ENCODE measurements at regions not wholly inside any gene's neighbourhood (a gene's known extent, or its start where the extent isn't known, plus 50 kb on each side); places are given as distances from the start of the nearest gene placed in this dataset.
"Not testable (repeated sequence)": the region's sequence is repeated elsewhere in the genome, so short reads cannot be mapped to it uniquely, and the experiment has no call there.

DNA sequence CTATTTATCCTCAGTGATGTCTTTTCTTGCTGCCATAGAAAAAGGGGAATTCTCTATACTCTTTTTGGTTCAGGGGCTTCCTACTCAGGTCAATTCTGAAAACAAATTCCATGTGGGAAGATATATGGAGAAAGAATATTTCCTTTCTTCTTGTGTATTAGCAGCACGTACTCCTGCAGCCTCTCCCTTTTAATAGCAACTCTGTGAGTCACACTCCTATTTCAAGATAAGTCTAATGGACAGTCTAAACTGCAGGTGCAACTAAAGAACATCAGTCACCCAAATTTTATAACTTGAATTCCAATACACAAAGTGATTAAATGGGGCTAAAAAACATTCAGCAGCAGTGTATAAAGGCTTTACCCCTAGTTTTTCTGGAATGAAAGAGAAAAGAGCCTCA, 942.2 kb downstream of the CNTNAP5 start:
- DNase-seq = no peak

DNA sequence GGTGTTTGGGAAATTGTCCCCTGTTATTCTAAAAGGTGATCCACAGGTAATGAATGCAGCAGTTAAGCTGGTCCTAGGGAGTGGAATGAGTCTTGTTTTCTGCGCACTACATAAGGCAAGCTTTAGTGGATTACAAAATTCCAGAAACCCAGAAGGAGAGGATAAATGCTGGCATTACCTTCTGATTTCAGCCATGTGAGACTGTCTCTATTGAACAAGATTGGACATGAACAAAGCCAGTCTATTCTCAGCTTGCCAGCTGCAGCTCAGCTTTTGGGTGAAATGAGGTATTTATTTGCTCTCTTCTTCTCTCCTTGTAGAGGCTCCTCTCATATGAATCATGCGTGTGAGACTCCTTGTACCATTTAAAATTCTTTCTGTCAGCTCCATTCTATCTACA, 944.9 kb downstream of the CNTNAP5 start:
- no peak for DNase-seq

DNA sequence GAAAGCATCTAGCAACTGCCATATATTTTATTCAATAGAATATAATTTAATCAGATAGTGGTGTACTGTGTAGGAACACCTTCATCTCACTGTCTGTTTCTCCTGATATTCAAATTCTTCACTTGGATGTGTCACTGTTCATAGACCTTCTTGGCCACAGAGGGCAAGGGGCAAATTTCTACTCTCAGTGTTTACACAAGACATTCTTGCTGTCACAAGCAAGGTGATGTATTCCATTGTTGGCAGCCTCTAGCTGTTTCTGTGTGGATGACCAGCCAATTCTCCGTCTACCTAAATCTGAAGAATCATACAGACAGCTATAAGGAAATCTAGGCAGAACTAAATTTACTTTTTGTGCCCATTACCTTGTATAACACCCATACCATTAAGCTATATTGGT, 948.3 kb downstream of the CNTNAP5 start:
- DNase-seq = no peak

DNA sequence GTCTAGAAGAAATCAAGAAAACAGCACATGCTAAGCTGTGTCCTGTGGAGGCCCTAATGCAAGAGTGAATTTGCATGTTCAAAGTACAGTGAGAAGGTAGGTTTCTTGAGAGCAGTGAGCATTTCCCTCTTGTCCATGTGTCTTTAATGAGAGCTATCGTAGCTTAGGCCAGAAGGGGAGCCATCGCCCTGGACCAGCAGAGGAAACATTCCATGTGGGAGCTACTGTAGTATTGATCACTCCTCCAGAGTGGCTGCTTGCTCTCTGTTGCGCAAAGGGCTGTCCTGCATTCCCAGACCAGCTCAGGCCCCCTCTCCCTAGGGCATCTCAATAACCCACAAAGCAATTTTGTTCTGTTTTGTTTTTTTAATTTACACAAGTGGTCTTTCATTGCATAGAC, 950.1 kb downstream of the CNTNAP5 start:
- DNase-seq = no peak

DNA sequence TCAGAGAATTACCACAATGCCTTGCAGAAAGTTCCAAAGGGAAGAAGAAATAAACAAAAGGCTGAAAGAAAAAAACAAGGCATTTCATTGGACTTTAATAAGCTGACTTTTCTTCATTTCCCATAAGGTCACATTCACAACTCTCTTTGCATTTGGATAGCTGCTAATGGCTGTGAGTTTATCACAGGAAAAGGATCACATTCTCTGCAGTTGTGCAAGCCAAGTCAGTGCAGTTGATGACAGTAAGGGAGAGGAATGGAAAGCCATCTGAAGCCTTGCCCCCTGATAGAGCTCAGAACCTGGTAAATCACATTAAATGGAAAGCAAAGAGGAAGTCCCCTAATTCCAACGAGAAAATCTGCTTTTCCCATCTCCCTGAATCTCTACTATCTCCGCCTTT, 950.6 kb downstream of the CNTNAP5 start:
- DNase-seq = no peak

DNA sequence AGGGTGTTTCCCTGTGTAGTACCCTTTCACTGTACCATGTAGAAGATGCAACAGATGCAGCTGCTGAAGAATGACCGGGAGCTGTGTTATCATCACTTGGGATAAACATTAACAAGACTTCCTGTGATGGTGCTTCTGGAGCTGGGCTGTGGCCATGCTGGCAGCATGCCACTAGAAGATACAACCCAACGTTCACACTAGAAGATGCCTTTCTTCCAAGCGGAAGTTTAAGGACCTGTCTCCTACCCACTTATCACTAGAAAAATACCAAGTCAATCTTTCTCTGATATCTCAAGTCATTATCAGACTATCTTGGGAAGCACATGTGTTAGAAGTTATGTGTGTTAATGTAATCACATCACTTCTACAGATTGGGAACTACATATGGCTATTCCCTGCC, 953.5 kb downstream of the CNTNAP5 start:
- DNase-seq = no peak

DNA sequence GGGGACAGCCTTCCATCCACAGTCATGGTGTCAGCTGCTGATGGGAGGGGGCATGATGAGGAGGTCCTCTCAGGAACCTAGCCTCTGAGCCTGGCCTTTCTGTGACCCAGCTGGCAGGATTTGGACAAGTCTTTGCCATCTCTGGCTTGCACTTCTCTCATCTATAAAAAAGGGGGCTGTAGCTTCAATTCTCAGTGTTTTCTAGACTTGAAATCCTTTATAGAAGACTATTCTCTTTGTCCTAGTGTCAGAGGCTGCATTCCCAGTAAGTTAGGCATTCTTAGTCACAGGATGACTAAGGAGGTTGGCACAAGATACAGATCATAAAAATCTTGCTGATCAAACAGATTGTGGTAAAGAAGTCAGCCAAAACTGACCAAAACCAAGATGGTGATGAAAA, 958.5 kb downstream of the CNTNAP5 start:
- no peak for DNase-seq

DNA sequence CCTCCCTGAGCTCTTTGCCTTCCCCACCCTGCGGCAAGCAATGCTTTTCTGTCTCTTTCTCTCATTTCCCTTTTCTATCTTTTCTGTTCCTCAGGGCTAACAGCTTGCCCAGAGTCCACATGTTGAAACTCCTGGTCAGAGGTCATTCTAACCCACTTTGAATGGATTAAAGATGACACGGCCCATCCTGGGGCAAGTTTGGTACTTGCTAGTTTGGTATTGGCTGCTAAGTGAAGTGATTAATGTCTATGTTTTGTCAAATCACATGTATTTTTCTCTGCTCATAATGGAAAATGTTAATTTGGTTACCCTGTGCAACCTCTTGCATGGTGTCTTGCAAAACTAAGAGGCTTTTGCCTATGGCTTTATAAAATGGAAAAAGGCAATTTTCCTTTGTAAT, 960.2 kb downstream of the CNTNAP5 start:
- no peak for DNase-seq

DNA sequence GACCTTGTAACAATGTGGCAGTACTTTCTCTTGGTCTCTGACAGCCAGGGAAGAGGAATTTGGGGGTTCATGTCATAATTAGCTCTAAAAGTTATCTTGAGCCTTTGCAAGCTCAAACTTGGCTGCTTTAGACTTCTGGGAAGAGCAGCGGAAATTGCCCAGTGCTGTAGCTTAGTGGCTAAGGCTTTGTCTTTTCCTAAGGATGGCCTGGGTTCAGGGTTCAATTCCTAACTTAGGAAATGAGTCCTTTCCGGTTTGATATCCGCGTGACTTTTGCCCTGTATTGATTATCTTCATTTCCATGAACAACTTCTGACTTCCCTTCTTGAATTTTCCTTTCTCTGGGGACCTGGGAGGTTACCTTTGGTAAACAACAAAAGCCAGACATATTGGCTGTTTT, 961.0 kb downstream of the CNTNAP5 start:
- DNase-seq = no peak

DNA sequence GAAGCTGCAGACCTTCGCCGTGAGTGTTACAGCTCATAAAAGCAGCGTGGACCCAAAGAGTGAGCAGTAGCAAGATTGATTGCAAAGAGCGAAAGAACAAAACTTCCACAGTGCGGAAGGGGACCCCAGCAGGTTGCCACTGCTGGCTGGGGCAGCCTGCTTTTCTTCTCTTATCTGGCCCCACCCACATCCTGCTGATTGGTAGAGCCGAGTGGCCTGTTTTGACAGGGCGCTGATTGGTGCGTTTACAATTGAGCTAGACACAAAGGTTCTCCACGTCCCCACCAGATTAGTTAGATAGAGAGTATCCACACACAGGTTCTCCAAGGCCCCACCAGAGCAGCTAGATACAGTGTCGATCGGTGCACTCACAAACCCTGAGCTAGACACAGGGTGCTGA, 961.8 kb downstream of the CNTNAP5 start:
- not testable (repeated sequence) for DNase-seq

- DNase-seq = not testable (repeated sequence)
Measured at GRCh38 chr2:124987436-124987835, 962.3 kb downstream of the CNTNAP5 start.

DNA sequence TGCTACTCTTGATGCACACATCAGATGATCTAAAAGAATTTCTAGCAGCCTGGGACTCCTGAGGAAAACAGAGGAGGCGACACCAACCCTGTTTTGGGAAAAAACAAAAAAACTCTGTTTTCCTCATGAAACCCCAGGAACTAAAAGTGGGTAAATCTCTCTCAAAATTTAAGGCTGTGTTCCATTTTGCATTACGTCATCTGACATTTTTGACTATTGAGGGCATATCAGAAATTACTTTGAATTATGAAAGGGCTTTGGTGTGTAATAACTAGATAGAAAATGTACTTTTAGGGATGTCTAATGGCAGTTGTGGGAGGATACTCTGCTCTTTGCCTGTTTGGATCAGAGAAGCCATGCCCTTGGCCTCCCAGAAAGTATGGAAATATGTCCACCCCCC, 963.0 kb downstream of the CNTNAP5 start:
- no peak for DNase-seq

DNA sequence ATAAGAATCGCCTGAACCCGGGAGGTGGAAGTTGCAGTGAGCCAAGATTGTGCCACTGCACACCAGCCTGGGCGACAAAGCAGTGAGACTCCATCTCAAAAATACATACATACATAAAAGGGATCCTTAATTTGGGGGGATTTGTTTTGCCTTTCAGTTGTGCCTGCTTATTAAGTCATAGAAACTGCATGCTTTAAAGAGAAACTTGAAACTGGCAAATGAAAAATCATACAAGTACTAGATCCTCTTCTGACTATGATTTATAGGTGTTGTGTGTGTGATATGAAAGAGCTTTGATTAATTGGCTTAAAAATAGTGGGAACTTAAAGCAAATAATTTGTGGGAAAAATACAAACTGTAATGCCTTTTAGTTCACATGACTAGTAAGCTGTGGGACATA, 963.7 kb downstream of the CNTNAP5 start:
- no peak for DNase-seq

DNA sequence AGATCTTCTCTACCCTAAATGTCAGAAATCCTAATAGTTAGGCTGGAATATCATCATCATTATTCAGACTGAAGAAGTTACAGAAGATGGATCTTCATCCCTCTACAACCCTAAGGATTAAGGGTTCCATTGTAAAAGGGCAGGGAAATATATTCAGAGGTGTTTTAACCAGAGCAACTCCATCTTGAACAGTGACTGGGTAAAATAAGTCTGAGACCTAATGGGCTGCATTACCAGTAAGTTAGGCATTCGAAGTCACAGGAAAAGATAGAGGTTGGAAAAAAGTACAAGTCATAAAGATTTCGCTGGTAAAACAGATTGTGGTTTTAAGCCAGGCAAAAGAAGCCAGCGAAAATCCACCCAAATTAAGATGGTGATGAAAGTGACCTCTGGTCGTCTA, 968.7 kb downstream of the CNTNAP5 start:
- DNase-seq = no peak

DNA sequence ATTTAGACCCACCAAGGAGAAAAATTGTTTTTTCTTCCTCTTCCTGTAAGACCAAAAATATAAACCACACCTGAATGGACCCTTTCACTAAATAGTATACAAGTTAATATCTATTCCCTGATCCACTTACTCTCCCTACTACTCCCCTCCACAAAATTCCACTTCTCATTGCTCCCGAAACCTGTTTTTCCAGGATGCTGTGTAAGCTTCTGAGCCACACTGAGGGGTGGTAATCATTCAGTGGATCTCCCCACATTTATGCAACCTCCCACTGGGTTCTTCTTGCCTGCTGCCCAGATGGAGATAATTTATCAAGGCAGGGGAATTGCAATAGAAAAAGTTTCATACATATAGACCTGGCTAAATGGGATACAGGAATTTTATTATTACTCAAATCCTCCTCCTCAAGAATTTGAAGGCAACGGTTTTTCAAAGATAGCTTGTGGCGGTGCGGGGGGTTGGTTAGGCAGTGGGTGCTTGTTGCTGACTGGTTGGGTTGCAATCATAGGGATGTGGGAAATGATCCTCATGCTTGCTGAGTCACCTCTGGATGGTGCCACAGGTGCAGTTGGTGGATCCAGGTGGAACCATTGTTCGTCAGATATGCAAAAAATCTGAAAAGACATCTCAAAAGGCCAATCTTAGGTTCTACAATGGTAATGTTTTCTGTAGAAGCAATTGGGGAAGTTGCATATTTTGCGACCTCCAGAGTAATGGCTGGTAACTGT, 970.3 kb downstream of the CNTNAP5 start:
- no peak for DNase-seq

GRCh38 chr2:124996406-124996805, 971.3 kb downstream of the CNTNAP5 start:
- DNase-seq = no peak

DNA sequence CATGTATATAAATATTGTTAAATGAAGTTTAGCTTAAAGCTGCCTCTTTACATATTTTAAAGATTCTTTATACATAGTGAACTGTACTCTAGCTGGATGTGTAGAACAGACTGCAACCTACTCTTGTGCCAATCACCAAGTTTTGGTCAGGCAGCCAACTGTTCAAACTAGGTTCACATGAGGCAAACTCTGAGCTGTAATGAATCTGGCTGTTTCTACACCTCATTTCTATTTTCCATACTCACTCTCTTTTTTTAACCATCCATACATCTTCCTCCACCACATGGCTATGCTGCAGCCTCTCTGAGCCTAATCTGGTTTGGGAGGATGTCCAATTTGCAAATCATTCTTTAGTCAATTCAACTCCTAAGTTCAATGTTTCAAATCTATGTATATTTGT, 974.8 kb downstream of the CNTNAP5 start:
- no peak for DNase-seq

- DNase-seq = no peak
Measured at GRCh38 chr2:125004106-125004800, 979.2 kb downstream of the CNTNAP5 start.

DNA sequence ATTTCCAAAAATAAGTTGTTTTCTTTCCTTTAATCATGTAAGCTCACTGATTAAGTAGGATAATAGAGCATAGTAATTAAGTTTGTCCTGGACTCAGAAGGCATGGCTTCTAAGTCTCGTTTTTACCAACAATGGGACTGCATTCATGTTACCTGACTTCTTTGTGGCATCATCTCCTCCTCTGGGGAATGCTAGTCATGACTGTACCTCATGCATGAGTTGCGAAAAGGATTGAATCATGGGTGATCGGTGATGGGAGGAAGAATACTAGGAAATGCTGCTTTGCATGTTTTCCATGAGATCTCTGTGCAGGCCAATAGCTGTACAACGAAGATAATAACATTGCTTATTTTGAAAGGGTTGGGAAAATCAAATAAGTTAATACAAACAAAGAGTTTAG, 981.6 kb downstream of the CNTNAP5 start:
- DNase-seq = no peak

DNA sequence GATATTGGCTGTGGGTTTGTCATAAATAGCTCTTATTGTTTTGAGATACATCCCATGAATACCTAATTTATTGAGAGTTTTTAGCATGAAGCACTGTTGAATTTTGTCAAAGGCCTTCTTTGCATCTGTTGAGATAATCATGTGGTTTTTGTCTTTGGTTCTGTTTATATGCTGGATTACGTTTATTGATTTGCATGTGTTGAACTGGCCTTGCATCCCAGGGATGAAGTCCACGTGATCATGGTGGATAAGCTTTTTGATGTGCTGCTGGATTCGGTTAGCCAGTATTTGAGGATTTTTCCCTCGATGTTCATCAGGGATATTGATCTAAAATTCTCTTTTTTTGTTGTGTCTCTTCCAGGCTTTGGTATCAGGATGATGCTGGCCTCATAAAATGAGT, 1003.6 kb downstream of the CNTNAP5 start:
- not testable (repeated sequence) for DNase-seq

- DNase-seq = no peak
Measured at GRCh38 chr2:125033871-125034270, 1008.8 kb downstream of the CNTNAP5 start.

DNA sequence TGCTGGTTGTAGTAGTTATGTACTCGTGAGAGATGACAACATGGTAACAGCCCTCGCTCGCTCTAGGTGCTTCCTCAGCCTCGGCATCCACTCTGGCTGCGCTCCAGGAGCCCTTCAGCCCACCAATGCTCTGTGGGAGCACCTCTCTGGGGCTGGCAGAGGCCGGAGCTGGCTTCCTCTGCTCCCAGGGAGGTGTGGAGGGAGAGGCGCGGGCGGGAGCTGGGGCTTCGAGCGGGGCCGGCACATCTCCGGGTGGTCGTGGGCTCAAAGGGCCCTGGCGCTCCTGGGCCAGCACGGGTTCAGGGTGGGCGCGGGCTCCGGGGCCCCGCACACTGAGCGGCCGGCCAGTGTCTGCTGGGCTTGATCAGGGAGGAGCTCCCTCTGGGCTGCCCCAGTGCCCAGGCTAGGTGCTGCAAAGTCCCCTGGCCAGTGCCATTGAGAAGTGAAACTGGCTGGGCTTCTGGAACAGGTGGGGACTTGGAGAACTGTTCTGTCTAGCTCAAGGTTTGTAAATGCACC, 1012.1 kb downstream of the CNTNAP5 start:
- no peak for DNase-seq

DNA sequence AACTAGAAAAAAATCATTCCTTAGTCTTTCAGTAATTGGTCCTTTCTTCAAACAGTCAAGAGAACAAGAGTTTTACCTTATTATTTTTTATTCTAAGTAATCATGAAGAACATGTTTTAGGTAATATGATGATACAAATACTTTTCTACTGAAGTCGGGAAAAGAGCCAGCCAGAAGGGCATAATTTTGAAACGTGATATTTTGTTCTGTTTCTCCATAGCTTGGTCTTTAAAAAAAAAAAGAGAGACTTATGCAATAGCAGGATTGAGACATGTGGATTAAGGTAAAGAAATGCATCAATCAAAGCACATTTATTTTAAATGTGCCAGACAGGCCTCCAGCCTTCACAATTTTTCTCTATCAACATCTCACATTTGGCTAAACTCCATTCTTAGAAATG, 1016.8 kb downstream of the CNTNAP5 start:
- DNase-seq = no peak

DNA sequence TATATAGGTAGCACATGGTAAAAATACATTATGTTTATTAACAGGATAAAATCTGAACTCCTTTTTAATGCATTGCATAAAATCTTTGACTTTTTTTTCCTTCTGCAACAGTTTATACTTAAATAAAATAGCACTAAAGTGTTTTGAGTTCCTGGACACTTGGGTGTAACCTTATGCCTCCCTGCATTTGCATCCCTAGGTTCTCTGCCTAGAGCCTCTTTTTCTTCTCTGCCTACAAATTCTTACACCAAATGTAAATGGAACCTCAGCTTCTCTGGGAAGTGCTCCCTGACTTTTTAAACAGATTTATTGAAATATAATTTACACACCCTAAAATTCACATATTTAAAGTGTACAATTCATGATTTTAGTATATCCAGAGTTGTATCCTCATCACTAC, 1017.6 kb downstream of the CNTNAP5 start:
- DNase-seq = no peak

Data from activated CD4-positive, alpha-beta T cell treated with anti-CD3 and anti-CD28 coated beads for 48 hours (primary cell).